ENCODE measurements at regions not wholly inside any gene's neighbourhood (a gene's known extent, or its start where the extent isn't known, plus 50 kb on each side); places are given as distances from the start of the nearest gene placed in this dataset.

DNA sequence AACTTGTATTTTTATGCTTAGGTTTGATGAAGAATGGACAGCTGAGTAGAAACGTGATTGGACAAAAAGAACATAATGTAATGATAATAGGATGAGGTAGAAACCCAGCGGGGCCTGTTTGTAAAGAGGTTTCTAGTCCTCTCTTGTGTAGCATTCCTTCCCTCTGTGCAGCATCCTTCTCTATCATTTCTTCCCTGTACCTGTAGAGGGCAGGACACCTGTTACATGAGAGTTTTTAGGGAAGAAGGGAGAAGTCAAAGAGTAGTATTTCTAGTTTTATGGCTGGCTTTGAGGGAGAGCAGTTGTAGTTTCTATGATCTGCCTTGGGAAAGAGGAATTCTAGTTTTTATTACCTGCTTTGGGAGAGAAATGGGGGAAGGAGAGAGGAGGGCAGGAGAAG lies 162.1 kb upstream of the FST start:
- TF ChIP-seq, protein P1, sequence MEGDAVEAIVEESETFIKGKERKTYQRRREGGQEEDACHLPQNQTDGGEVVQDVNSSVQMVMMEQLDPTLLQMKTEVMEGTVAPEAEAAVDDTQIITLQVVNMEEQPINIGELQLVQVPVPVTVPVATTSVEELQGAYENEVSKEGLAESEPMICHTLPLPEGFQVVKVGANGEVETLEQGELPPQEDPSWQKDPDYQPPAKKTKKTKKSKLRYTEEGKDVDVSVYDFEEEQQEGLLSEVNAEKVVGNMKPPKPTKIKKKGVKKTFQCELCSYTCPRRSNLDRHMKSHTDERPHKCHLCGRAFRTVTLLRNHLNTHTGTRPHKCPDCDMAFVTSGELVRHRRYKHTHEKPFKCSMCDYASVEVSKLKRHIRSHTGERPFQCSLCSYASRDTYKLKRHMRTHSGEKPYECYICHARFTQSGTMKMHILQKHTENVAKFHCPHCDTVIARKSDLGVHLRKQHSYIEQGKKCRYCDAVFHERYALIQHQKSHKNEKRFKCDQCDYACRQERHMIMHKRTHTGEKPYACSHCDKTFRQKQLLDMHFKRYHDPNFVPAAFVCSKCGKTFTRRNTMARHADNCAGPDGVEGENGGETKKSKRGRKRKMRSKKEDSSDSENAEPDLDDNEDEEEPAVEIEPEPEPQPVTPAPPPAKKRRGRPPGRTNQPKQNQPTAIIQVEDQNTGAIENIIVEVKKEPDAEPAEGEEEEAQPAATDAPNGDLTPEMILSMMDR (IDR thresholded peaks at IDR 0.05; ENCODE audit: low read depth, low read length): no peak
- TF ChIP-seq EZH2phosphoT487 (IDR thresholded peaks at IDR 0.05; ENCODE audit: low read depth): no peak
